Activated naive CD8-positive, alpha-beta T cell treated with anti-CD3 and anti-CD28 coated beads for 36 hours (primary cell): ENCODE measurements at regions not wholly inside any gene's neighbourhood (a gene's known extent, or its start where the extent isn't known, plus 50 kb on each side); places are given as distances from the start of the nearest gene placed in this dataset.

Experiments
- DNase-seq: peaks from one replicate; pipeline ENCODE4 v3.0.0; 2021
- H3K27ac Mint-ChIP-seq: one replicate; pipeline ENCODE4 v1.8.0; 2022; ENCODE audit warnings: mild to moderate bottlenecking, moderate library complexity, mixed read lengths
- H3K27me3 Mint-ChIP-seq: one replicate; pipeline ENCODE4 v1.8.0; 2022; ENCODE audit warnings: mild to moderate bottlenecking, mixed read lengths
- H3K36me3 Mint-ChIP-seq: one replicate; pipeline ENCODE4 v1.8.0; 2021; ENCODE audit warnings: mild to moderate bottlenecking, mixed read lengths
- H3K4me1 Mint-ChIP-seq: one replicate; pipeline ENCODE4 v1.8.0; 2021; ENCODE audit warnings: mixed read lengths
- H3K4me3 Mint-ChIP-seq: one replicate; pipeline ENCODE4 v1.8.0; 2022; ENCODE audit warnings: mild to moderate bottlenecking, moderate library complexity, mixed read lengths
- H3K9me3 Mint-ChIP-seq: one replicate; pipeline ENCODE4 v1.8.0; 2022; ENCODE audit warnings: mixed read lengths

DNA sequence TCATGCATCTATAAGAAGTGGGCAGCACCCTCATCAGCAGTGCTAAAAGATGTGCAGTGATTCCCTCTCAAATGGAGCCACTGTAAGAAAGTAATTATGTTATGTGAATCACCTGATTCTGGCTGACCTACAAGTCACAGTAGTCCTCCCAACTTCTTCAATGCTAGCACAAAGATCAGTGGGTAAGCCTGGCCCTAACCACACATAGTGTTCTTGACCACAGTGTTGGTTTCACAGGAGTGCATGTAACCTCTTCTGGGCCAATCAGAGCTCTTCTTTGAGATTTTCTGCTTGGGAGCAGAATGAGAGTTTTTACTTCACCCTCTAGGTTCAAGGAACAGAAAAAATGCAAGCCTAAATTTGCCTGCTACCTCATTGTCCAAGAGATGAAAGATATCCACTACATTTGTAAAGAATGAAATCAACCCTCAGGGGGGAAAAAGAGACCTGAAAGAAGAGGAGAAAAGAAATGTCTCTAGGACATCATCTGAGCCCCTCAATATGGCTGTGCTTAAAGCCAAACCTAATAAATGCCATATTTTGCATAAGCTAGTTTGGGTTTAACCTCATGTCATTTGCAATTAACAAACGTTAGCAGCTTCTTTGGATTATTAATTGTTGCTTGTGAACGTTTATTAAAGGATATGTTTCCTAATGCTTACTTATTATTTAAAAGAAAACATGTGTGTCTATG is 65.3 kb upstream of the ADRB2 start:
- H3K9me3 Mint-ChIP-seq: peaks cover 19% of the 10 kb centered on the region
- peaks cover 4% of the 10 kb centered on the region for H3K4me1 Mint-ChIP-seq
- H3K27ac Mint-ChIP-seq: no peak overlapping the region
- no peak overlapping the region for H3K4me3 Mint-ChIP-seq
- peaks cover 28% of the 10 kb centered on the region for H3K27me3 Mint-ChIP-seq
- DNase-seq: peak; percentile 9
- peaks cover 2% of the 10 kb centered on the region for H3K36me3 Mint-ChIP-seq

DNA sequence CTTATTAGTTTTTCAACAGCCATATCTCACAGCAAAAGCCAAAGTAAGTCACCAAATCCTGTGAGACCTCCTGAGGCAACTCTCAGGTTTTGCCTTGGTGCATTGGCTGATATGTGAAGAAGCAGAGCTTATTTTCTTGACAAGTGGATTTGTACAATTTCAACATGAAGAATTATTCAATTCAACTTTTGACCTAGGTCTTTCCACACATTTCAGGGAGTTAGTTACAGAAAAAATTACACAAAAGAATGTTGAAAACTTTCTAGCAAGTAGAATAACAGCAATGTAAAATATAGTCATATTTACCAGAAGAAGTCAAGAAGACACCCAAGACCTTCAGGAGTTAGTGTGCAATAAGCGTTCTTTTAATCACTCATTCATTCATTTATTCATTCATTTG is 62.4 kb upstream of the ADRB2 start:
- H3K27ac Mint-ChIP-seq: no peak overlapping the region
- no peaks in the 10 kb centered on the region for H3K36me3 Mint-ChIP-seq
- H3K4me3 Mint-ChIP-seq: no peak overlapping the region
- peaks cover 4% of the 10 kb centered on the region for H3K4me1 Mint-ChIP-seq
- no peaks in the 10 kb centered on the region for H3K9me3 Mint-ChIP-seq
- H3K27me3 Mint-ChIP-seq: peaks cover 37% of the 10 kb centered on the region
- DNase-seq: no peak

DNA sequence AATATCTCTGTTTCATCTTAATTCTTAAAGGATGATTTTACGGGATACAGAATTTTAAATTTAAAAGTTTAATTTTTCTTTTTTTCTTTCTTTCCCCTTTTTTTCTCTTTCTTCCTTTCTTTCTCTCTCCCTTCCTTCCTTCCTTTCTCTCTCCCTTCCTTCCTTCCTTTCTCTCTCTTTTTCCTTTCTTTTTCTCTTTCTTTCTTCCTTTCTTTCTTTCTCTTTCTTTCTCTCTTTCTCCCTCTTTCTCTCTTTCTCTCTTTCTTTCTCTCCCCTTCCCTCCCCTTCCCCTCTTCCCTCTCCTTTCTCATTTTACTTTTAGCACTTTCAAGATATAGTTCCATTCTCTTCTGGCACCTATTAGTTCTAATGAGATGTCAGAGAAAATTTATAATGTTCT is 61.4 kb upstream of the ADRB2 start:
- no peaks in the 10 kb centered on the region for H3K36me3 Mint-ChIP-seq
- H3K27me3 Mint-ChIP-seq: peaks cover 28% of the 10 kb centered on the region
- H3K27ac Mint-ChIP-seq: no peak overlapping the region
- H3K4me1 Mint-ChIP-seq: peaks cover 4% of the 10 kb centered on the region
- DNase-seq: no peak
- H3K4me3 Mint-ChIP-seq: no peak overlapping the region
- H3K9me3 Mint-ChIP-seq: no peaks in the 10 kb centered on the region

DNA sequence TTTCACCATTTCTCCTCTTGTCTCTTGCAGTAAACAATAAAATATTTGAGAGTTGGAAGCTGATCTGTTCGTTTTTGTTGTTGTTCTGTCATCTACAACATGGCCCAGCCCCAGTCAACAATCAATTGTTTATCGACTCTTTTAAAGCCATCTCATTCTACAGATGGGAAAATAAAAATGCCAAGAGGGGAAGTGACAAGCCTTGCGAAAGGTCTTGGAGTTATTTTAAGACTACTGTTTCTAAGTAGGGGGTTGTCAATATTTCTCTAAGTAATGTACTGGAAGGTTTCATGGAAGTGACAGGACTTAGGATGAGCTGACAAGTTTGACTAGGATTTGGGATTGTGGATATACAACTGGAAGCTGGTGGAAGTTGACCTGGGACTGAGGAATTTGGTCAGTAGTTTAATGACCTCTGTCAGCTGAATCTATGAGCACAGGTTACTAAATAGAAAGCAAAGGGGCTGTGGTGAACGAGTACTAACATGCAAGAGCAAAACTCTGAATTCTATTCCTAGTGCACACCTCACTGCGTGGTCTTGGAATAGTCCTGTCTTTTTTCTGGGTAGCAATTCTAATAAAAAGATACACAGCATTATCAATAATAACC is 57.5 kb upstream of the ADRB2 start:
- Mint-ChIP-seq H3K4me1 (no peaks in the 10 kb centered on the region), H3K27ac (no peak overlapping the region), H3K36me3 (no peaks in the 10 kb centered on the region), H3K9me3 (no peaks in the 10 kb centered on the region), H3K27me3 (peaks cover 48% of the 10 kb centered on the region), H3K4me3 (no peak overlapping the region)
- no peak for DNase-seq

DNA sequence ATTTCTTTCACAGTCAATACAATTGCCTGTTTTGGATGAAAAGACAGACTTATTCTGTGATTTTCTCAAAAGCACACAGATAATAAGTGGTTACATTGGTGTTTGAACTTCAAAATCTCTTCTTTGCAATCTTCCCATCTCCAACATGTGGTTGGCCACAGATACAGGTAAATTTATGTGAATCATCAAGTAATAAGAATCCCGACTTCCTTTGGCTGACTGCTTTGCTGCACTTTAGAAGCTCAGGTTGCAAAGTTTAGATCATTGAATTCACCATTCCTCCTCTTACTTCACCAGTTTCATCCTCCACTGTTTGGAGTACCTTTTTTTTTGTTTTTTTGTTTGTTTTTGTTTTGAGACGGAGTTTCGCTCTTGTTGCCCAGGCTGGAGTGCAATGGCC is 56.5 kb upstream of the ADRB2 start:
- no peak overlapping the region for H3K4me3 Mint-ChIP-seq
- H3K27ac Mint-ChIP-seq: no peak overlapping the region
- no peaks in the 10 kb centered on the region for H3K4me1 Mint-ChIP-seq
- DNase-seq: no peak
- H3K36me3 Mint-ChIP-seq: no peaks in the 10 kb centered on the region
- no peaks in the 10 kb centered on the region for H3K9me3 Mint-ChIP-seq
- peaks cover 54% of the 10 kb centered on the region for H3K27me3 Mint-ChIP-seq

DNA sequence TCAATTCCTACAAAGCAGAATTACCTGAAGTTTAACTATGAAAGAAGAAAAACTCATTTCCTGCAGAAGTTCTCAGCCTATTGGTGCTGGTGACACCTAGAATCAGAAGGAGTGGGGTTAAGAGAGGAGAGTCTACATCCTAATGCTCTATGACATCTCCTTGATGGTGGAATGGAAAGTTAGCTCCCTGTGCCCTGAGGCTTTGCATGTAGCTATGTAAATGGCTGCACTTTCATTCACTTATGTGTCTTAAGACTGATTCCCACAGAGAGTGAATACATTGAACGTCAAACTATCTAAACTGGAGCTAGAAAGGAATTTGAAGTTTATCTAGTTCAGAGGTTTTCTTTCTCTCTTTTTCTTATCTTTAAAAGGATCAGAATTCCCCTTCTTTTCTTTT is 52.1 kb upstream of the ADRB2 start:
- DNase-seq: no peak
- H3K36me3 Mint-ChIP-seq: no peaks in the 10 kb centered on the region
- no peak overlapping the region for H3K27ac Mint-ChIP-seq
- peaks cover 51% of the 10 kb centered on the region for H3K27me3 Mint-ChIP-seq
- no peak overlapping the region for H3K4me3 Mint-ChIP-seq
- peaks cover 6% of the 10 kb centered on the region for H3K4me1 Mint-ChIP-seq
- no peaks in the 10 kb centered on the region for H3K9me3 Mint-ChIP-seq

DNA sequence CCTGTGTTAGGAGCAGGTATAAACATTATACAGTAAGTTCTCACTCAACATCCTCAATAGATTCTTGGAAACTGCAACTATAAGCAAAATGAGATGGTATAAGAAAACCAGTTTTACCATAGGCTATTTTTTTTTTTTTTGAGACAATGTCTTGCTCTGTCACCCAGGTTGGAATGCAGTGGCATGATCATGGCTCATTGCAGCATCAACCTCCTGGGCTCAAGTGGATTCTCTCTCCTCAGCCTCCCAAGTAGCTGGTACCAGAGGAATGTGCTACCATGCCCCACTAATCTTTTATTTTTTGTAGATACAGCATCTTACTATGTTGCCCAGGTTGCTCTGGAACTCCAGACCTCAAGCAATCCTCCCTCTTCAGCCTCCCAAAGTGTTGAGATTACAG is 50.1 kb upstream of the ADRB2 start:
- no peak overlapping the region for H3K4me3 Mint-ChIP-seq
- H3K36me3 Mint-ChIP-seq: no peaks in the 10 kb centered on the region
- H3K9me3 Mint-ChIP-seq: no peaks in the 10 kb centered on the region
- peaks cover 6% of the 10 kb centered on the region for H3K4me1 Mint-ChIP-seq
- no peak overlapping the region for H3K27ac Mint-ChIP-seq
- H3K27me3 Mint-ChIP-seq: peaks cover 46% of the 10 kb centered on the region
- no peak for DNase-seq
